WI38 (cell line): ENCODE measurements at regions not wholly inside any gene's neighbourhood (a gene's known extent, or its start where the extent isn't known, plus 50 kb on each side); places are given as distances from the start of the nearest gene placed in this dataset.

ENCODE experiments used
- H3K4me3 ChIP-seq: 2 replicates; pipeline ENCODE4 v1.5.1; 2011; ENCODE audit warnings: low read depth, mild to moderate bottlenecking, control low read depth, low read length
- CTCF ChIP-seq: IDR thresholded peaks from 2 replicates; pipeline ENCODE4 v1.5.1; 2012; ENCODE audit warnings: low read depth, mild to moderate bottlenecking, control low read depth, low read length

- no peak for TF ChIP-seq CTCF
- H3K4me3 ChIP-seq, result no peak overlapping the region
Measured at GRCh38 chr7:85776691-85777345, 590.0 kb upstream of the SEMA3D start.

DNA sequence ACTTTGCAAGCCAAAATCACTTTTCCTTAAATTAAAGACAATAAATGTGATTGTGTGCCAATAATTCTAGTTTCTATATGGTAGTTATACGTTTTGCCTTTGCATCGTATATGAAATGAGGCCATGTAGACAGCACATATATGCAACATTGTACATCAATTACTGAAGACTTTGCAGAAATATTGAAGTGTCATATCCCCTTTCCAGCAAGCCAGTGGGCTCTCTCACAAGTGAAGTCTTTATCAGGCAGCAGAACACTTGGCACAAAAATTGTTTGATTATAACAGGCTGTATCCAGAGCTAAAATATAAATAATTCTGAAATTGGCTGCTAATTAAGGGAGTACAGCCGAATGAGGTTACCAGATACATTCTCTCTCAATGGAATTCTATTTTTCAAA is 588.6 kb upstream of the SEMA3D start:
- H3K4me3 ChIP-seq, result no peak overlapping the region
- TF ChIP-seq CTCF, result no peak

GRCh38 chr7:85774986-85775385 is 588.1 kb upstream of the SEMA3D start:
- H3K4me3 ChIP-seq, result no peak overlapping the region
- TF ChIP-seq CTCF, result no peak

DNA sequence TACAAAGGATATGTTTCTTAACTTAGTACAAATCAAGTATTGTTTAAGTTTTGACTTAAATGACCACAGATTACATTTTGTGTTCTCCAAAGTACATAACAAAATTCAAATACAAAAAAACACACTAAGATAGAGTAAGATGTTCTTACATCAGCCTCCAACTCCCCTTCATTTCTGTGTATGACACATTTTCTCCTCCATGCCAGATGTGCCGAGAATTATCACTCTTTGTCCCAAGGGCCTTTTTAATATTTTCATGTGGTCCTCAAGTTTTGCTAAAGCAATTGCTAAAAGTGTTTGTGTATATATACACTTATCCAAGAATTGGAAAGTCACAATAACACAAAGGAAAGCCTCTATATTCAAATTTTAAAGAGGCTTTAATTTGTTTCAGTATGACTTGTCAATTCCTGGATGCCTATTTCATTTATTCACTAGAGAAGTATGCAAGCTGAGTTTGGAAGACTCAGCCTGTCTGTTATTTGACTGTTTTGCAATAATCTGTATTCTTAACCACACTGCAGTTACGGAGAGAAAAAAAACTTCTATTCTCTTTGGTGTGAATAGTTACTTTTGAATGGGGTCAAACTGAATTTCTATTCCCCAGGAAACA is 586.4 kb upstream of the SEMA3D start:
- H3K4me3 ChIP-seq, result no peak overlapping the region
- TF ChIP-seq CTCF, result no peak

DNA sequence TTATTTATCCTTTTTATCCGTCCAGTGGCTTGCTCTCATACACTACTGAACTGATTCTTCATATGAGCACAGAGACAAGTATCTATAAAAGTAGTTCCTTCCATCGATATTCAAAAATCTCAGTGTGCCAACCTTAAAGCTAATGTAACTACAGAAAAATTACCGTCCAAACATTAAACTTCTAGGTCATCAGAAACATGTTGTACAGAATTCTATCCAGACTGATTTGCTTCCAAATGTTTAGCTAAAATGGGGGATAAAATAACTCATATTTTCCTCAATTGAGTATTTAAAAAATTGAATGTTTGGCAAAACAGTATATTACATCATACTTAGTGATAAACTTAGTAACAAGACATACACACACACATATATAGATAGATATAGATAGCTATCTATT is 584.7 kb upstream of the SEMA3D start:
- no peak overlapping the region for H3K4me3 ChIP-seq
- TF ChIP-seq CTCF, result no peak

DNA sequence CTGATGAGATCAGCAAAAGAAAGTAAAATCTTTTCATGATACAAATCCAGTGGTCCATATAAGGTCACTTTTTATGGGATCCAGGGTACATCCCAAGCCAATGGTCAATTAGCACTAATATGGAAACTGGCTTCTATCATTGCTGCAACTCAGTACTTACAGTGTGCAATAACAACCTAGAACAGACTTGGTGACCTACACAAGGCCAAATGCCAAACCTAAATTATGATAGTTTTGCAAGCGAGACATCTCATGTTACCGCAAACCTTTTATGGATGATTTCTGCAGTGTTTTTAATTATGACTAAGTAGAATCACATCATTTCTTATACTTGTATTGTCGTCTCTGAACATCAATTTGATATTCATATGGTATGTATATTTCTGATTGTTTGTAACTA is 583.5 kb upstream of the SEMA3D start:
- no peak for TF ChIP-seq CTCF
- H3K4me3 ChIP-seq, result no peak overlapping the region

GRCh38 chr7:85765698-85766298 is 578.9 kb upstream of the SEMA3D start:
- TF ChIP-seq CTCF, result no peak
- H3K4me3 ChIP-seq, result no peak overlapping the region
